Spleen (tissue), 7 donors: ENCODE measurements at regions not wholly inside any gene's neighbourhood (a gene's known extent, or its start where the extent isn't known, plus 50 kb on each side); places are given as distances from the start of the nearest gene placed in this dataset.

Experiments used
- CTCF ChIP-seq, 11 experiments: fragments of 200-600 bp in 7 of 11; fragments of 450-650 bp in 4 of 11; sonication (generic) in 4 of 11; IDR thresholded peaks in 8 of 11; conservative IDR thresholded peaks in 3 of 11; 1 replicate in 7 of 11; 2 replicates in 4 of 11; pipeline versions ENCODE4 v1.4.0 to v1.8.0; 2016 to 2021; ENCODE audit warnings: antibody characterized with exemption in 11 of 11, inconsistent platforms in 4 of 11, mild to moderate bottlenecking in 1 of 11
- POLR2A ChIP-seq, 3 donors: fragments of 450-650 bp; IDR thresholded peaks; one replicate each; pipeline ENCODE4 v1.5.1; 2017; ENCODE audit warnings: antibody characterized with exemption in 3 of 3, mild to moderate bottlenecking in 1 of 3
- POLR2AphosphoS5 ChIP-seq, 3 donors: sonication (generic); formaldehyde crosslinking; IDR thresholded peaks; one replicate each; pipeline ENCODE4 v1.5.1; 2017; ENCODE audit warnings: antibody characterized with exemption in 3 of 3
- donor health status: DM: no; HTN: no; CAD: no; lungs with moderate emphysema.
- donor health status: DM: no; HTN: no; CAD: no.
- donor health status: DM: no; HTN: no; CAD: no.

- TF ChIP-seq POLR2A (IDR thresholded peaks at IDR 0.05) (no peak), CTCF (IDR thresholded peaks at IDR 0.05 in 8 of 11, conservative IDR thresholded peaks at IDR 0.05 in 3 of 11) (no peak), POLR2AphosphoS5 (IDR thresholded peaks at IDR 0.05) (no peak)
Measured at GRCh38 chr13:87878706-87879105, 207.5 kb downstream of the SLITRK5 start.
